K562 (cell line): ENCODE measurements at regions not wholly inside any gene's neighbourhood (a gene's known extent, or its start where the extent isn't known, plus 50 kb on each side); places are given as distances from the start of the nearest gene placed in this dataset.

Experiments used
- CBX5 ChIP-seq: IDR thresholded peaks from 2 replicates; pipeline ENCODE4 v1.6.1; 2014; ENCODE audit warnings: low read depth, borderline replicate concordance
- EZH2 ChIP-seq: IDR thresholded peaks from 2 replicates; pipeline ENCODE4 v1.6.1; 2012; ENCODE audit warnings: low read depth, mild to moderate bottlenecking, inconsistent platforms, low read length, borderline replicate concordance
- POLR2AphosphoS5 ChIP-seq: IDR thresholded peaks from 2 replicates; pipeline ENCODE4 v1.6.1; 2011; ENCODE audit warnings: mild to moderate bottlenecking, low read depth, low read length, moderate library complexity; ENCODE audit not compliant: control insufficient read depth, insufficient read depth
- POLR2B ChIP-seq: fragments of 450-650 bp; IDR thresholded peaks from 2 replicates; pipeline ENCODE4 v1.6.1; 2018; ENCODE audit warnings: low read depth; ENCODE audit not compliant: partially characterized antibody
- TF ChIP-seq, protein P1 (sequence below), 2 experiments: fragments of 250-450 bp in 1 of 2; fragments of 450-650 bp in 1 of 2; sonication (Bioruptor Pico) in 1 of 2; IDR thresholded peaks; 2 replicates each; pipeline versions ENCODE4 v1.6.1 to v1.8.0; 2016 to 2021; ENCODE audit warnings: mild to moderate bottlenecking in 2 of 2, moderate library complexity in 2 of 2, missing compliant biosample characterization in 1 of 2, missing genetic modification characterization in 1 of 2

DNA sequence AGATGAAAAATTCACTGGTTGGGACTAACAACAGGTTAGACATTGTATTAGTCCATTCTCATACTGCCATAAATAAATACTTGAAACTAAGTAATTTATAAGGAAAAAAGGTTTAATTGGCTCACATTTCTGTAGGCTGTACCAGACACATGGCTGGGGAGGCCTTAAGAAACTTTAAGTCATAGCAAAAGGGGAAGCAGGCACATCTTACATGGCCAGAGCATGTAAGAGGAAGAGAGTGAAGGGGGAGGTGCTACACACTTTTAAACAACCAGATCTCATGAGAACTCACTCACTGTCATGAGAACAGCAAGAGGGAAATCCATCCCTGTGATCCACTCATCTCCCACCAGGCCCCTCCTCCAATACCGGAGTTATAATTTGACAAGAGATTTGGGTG, 125.9 kb downstream of the SUCLA2 start:
- TF ChIP-seq, protein P1, sequence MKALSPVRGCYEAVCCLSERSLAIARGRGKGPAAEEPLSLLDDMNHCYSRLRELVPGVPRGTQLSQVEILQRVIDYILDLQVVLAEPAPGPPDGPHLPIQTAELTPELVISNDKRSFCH (CRISPR knock-in tag; IDR thresholded peaks at IDR 0.05), result no peak
- TF ChIP-seq, protein P1 (tag; IDR thresholded peaks at IDR 0.05), result no peak
- TF ChIP-seq CBX5 (no peak), POLR2B (no peak), EZH2 (no peak), POLR2AphosphoS5 (no peak)
